T-helper 1 cell treated with Interleukin-12 subunit alpha and Interleukin-12 subunit beta and Interleukin-4 antibody, amounts not matched to agents 30 ng/mL and 1 ng/mL, for 36 hours (primary cell): ENCODE measurements at regions not wholly inside any gene's neighbourhood (a gene's known extent, or its start where the extent isn't known, plus 50 kb on each side); places are given as distances from the start of the nearest gene placed in this dataset.
"Not testable (repeated sequence)": the region's sequence is repeated elsewhere in the genome, so short reads cannot be mapped to it uniquely, and the experiment has no call there.

ENCODE experiments used
- intact Hi-C: fragments of 100-400 bp; cut with micrococcal nuclease; formaldehyde crosslinking; loops from one replicate; pipeline ENCODE4 v1.15.1; 2024

DNA sequence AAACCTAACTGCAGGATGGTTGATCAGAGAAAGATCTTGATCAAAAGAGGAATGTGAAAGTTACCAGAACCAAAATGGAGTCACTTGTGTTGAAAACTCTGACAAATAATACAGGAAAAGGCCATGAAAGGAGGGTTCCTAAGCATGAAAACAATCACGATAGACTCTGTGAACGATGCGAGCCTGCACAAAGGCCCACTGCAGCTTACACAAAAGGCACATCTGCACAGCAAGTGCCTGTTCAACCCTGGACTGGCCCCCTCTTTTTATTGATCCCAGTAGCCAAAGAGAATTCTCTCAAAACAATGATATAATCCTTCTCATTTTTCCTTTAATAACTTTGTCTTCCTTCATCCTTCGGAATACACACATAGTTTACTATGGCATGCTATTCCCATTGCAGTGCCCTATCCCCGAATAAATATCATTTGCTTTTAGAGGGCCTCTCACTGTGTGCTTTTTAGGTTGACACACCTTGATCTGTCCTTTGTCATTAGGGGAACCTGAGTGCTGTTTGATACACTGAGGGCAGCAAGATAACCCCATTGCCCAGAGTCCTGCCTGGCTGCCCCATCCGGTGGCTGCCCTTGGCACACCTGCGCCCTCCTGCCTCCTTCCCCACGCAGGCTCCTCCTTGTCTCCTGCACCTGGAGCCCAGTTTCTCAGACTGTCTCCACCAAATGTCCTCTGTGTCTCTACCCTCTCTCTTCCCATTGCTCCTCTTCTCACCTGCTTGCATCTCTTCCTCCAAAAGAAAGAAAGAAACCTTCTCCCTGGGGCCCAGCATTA is 98.3 kb upstream of the FRMD1 start:
- intact Hi-C loops, result no loop called here

DNA sequence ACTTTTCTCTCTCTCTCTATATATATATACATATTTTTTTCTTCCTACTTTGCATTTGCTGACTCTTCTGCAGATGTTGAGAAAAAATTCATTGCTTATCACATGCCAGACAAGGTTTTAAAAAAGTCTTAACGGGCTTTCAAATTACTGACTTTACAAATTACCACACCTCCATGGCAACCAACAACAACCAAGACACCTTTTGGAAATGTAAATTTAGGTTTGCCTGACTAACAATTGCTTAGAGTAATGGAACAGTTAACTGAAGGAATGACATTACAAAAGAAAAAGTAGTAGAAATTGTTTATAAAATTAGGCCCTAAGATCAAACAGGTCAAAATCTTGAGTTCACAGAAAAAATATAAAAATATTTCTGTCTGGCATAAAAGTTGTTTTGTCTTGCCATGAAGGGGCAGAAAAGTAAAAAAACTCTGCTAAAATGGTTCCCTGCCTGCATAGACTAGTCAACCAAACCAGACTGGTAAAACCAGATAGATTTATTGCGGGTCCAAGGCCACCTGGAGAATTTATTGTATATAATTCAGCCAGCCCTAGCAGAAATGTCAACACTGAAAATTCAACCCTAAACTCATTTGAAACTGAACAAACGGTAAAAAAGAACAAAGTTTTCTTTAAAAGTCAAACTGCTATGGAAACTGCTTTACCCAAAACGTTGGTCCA is 92.8 kb upstream of the FRMD1 start:
- intact Hi-C loops, result no loop called here

DNA sequence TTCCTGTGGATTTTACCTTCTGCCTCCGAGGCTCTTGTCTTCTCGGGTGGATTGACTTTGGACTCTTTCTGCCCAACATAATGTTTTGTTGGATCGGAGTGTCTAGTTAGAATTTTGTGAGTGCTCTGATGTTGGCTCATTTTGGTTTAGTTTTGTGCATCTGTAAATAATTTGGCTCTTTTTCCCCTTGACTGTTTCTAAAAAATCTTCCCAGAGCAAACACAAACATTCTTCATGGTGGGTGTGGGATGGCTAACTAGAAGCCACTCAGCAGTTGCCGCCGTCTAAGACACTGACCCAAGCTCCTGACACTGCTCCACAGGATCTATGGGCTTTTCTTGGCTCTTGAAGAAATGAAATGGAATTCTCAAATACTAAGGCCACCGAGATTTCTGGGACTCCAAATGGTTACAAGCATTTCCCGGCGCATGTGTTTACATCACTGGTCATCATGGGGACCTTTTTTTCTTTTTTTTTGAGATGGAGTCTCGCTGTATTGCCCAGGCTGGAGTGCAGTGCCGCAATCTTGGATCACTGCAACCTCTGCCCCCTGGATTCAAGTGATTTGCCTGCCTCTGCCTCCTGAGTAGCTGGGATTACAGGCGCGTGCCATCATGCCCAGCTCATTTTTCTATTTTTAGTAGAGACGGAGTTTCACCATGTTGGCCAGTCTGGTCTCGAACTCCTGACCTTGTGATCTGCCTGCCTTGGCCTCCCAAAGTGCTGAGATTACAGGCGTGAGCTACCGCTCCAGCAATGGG is 92.0 kb upstream of the FRMD1 start:
- intact Hi-C loops, result no loop called here

DNA sequence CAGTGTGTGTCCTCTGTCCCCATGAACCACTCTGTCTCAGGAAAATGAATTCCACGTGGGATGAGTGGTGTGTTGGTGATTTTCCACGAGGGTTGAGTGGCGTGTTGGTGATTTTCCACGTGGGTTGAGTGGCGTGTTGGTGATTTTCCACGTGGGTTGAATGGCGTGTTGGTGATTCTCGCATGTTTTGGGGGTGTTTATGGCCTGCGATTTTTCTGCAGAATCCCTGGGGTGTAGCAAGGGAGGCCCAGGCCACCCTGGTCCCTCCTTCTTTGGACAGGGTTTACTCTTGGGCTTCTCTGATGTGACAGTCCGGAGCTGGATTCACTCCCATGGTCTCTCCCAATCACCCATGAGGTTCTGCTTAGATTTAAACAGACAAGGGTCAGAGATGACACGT is 90.6 kb upstream of the FRMD1 start:
- intact Hi-C loops, result no loop called here

DNA sequence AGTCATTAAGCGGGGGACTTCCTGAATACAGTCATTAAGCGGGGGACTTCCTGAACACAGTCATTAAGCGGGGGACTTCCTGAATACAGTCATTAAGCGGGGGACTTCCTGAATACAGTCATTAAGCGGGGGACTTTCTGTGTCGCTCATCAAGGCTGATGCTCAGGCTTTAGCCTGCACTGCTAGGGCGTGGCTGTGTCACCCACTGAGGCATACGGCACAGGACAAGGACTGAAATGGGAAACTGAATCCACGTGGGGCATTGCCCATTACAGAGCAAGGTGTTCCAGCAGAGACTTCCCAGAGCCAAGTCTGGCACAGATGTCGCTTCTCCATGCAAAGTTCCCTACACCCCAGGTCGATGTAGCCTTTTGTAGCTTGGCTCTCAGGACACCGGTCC is 89.9 kb upstream of the FRMD1 start:
- intact Hi-C loops, result not testable (repeated sequence)

DNA sequence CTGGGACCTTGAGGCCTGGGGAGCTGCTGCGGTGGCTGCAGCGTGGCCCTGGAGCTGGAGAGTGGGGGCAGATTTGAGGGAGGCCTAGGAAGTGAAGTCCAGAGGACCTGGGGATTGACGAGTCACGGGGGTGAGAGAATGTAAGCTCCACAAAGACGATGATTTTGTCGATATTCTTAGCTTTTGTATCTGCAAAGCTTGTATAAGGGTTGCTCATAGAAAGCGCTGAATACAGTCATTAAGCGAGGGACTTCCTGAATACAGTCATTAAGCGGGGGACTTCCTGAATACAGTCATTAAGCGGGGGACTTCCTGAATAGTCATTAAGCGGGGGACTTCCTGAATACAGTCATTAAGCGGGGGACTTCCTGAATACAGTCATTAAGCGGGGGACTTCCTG is 89.3 kb upstream of the FRMD1 start:
- intact Hi-C loops, result not testable (repeated sequence)

DNA sequence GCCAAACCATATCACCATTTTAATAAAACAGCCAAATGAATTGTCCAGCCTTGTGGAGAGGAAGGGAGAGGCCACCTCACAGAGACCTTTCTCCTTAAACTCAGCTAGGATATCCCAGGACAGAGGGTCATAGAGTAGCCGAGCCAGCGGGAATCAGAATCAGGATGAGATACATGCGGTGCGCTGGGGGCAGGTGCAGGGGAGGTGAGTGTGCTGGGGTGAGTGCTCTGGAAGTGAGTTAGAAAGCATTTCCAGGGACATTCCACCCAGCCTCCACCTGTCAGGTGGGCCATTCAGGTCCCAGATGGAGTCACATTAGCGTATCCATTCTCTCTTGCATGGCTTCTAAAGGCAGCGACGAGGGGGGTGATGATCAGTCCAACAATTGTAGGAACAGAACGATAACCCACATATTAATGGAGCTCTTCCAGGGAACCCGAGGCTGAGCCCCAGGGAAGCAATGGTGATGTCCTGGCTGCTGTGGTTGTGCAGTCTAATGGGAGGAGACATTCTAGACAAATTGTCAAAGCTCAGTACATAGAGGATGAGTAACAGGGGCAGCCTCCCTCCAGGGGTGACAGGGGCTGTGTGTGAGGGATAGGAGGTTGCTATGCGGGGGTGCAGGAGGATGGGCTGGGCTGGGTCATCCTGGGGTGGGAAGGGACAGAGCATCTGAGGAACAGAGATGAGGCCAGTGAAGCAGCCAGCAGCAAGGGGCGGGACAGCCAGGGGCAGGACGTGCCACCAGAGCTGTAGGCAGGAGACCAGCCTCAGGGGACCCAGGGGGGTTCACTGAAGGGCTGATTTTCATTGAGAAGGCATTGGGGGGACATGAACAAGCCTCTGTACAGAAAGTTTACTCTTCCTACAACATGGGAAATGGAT is 88.7 kb upstream of the FRMD1 start:
- intact Hi-C loops, result no loop called here

DNA sequence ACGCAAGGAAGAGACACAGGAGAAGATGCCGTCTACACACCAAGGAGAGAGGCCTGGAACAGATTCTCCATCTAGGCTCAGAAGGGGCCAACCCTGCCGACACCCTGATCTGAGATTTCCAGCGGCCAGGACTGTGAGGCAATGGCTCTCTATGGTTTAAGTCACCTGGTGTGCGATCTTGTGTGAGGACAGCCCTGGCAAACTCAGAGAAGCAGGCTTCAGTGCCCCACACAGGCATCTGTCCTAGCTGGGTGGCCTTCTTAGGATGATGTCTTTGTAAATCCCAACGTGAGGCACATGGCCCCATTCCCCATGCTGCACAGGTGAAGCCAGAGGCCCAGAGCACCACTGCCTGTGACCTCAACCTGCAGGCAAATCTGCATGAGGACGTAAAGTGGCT is 87.6 kb upstream of the FRMD1 start:
- intact Hi-C loops, result no loop called here

DNA sequence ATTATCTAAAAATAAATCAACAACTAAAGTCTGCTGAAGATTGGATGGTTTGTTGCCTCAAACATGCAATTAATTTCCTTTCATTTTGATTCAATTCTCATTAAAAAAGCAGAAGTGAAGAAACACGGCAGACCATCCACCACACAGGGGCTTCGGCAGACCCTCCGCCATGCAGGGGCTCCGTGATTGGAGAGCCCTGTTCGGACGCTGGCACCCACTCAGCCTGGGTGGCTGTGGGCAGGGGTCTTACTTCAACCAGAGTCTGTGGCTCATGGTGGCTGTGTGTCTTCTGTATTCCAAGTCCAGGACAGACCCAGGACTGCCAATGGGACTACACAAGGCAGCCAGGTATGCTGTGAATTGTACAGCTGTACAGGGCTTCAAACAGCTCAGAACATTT is 86.9 kb upstream of the FRMD1 start:
- intact Hi-C loops, result no loop called here

DNA sequence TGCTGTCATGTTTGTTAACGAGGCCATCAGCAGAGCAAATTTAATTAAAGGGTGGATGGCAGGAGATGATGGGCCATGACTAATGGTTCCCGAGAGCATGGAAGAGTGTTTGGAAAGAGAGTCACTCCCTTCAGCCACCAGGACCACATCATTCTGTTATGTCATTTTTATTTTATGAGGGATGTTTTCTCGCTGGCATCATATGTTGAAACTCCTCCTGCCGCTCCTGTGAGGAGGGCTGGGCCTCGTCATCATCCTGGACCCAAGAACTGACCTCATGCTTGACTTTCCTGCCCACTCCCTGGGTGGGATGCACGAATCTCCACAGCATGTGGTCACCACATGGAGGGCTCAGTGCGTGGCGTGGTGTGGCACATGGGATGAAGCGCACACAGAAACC is 86.4 kb upstream of the FRMD1 start:
- intact Hi-C loops, result no loop called here

DNA sequence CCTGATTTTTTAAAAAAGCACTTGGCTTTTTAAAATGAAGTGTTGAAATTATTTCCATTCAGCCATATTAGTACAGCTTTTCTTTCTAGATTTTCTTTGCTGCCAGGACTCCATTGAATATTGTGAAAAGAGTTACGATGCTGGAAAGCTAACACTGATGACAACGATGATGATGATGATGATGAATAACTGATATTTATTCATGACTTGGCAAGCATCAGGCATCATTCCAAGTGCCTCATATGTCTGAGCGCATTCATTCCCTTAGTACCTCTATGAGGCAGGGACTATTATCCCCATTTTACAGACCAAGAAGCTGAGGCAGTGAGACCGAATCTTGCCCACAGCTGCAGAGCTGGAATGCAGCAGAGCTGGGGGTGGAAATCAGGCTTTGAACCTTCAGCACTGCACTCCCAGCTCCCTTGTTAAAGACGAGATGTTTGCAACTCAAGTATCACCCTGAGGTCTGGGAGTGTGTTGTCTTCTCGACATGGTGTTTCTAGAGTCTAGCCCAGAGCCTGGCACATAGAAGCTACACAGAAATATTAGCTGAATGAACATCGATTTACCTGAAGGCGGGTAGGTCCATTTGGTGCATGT is 85.5 kb upstream of the FRMD1 start:
- intact Hi-C loops, result no loop called here

DNA sequence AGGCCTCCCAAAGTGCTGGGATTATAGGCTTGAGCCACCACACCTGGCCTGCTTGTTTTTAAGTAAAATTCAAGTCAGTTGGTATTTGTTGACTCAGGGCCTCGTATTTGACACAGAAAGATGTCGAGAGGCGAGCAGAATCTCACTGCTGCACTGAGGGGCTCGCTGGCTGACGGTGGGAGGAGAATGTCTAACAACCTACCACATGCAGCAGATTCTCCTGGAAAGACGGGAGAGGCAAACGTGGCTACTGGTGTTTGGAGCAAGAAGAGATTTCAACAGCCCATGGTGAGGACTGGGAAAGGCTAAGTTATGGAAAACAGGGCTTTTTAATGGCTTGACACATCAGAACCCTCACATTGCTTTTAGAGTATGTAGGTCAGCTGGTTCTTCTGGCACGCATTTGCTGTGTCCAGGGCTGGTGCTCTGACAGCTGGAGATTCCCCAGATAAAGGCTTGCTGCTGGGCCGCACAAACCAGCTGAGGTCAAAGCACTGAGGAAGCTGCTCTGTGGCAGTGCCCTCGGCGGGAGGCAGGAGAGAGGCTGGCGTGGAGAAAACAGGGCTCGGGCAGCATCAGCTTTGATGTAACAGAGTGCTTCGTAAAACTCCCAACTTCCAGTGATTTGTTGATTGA is 84.2 kb upstream of the FRMD1 start:
- intact Hi-C loops, result no loop called here

DNA sequence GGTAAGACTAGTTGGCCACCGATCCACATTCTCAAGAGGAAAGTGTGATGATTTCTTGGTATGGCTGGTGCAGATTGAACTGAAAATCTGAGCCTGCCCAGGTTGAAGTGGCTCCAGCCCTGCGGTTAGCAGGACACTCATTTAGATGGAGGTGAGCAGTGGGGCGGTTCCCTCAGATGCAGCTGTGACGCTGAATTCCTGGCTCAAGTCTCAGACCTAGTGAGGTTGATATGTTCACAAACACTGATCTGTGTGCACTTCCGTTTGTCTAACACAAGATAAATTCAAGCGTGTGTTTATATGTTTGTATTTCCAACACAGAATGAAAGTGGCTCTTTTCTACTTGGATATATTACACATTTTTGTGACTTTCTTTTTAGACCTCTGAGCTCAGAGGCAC is 83.4 kb upstream of the FRMD1 start:
- intact Hi-C loops, result no loop called here

DNA sequence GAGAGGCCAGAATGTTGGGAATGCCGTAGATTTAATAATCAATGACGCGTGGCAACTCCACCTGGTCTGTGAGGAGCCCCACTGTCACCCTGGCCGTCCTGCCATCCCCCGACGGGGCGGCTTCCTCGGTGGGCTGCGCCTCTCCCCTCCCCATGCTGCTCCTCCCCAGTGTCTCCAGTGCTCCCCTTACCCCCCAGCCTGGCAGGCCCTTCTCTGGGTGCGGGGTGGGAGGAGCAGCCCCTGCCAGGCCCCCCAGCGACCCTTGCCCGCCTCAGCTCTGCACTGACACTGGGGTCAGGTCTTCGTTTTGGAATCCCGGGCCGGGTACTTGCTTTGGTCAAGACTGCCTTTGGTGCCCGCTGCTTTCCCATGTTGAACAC is 82.3 kb upstream of the FRMD1 start:
- intact Hi-C loops, result no loop called here

DNA sequence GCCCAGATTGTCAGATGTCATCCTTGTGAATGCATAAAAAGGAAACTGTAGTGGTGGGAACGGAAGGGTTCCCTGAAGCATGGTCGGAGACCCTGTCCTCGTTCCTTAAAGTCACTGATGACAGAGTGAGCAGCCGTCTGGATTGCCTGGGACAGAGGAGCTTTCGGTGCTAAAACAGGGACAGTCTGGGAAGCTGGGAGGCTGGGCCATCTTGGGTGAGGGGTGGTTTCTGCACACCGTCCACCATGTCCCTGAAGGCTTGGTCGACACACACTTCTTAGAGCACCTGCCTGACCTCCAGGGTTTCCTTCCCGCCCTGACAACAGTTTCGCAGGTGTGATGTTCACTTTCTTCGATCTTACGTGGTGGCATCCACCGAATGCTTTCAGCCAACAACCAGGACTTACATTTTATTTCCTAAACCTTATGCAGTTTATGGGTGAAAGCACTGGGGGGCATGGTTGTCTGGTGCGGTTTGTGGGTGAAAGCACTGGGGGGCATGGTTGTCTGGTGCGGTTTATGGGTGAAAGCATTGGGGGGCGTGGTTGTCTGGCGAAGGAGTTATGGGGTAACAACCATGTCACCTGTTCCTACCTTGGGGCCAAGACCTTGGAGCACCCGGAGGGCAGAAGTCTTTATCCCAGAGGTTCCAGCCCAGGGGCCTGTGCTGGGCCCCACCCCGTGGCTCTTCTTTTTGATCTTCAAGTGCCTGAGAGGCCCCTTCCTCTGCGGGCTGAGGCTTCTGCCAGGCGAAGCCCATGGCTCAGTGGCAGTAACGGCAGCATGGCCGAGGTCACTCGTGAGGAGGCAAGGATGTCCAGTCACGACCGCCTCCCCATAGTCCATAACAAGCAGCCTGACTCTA is 81.7 kb upstream of the FRMD1 start:
- intact Hi-C loops, result no loop called here

DNA sequence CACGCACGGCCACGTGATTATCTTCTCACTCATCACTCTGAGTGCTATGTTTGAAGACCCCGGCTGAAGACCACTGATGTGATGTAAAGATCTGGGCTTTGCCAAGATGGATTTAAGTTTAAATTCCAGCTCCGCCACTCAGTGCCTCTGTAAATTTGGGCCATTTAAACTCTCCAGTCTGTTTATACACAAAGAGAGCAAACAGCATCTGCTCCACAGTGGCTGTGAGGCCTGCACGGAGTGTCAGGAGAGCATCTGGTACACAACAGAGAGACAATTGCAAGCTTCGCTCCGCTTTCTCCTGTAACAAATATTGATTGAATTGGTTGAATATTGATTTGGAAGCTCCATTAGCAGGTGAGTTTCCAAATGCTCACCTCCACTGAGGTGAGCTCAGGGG is 80.5 kb upstream of the FRMD1 start:
- intact Hi-C loops, result no loop called here

DNA sequence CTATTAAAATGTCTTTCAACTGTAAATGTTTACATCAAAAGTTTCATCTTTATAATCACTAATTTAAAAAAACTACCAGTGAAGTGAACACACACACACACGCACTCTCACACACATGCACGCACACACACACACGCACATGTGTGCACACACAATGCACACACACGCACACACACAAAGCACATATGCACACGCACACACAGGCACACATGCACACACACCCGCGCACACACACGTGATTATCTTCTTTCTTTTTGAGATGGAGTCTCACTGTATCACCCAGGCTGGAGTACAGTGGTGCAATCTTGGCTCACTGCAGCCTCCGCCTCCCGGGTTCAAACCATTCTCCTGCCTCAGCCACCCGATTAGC is 80.0 kb upstream of the FRMD1 start:
- intact Hi-C loops, result no loop called here

DNA sequence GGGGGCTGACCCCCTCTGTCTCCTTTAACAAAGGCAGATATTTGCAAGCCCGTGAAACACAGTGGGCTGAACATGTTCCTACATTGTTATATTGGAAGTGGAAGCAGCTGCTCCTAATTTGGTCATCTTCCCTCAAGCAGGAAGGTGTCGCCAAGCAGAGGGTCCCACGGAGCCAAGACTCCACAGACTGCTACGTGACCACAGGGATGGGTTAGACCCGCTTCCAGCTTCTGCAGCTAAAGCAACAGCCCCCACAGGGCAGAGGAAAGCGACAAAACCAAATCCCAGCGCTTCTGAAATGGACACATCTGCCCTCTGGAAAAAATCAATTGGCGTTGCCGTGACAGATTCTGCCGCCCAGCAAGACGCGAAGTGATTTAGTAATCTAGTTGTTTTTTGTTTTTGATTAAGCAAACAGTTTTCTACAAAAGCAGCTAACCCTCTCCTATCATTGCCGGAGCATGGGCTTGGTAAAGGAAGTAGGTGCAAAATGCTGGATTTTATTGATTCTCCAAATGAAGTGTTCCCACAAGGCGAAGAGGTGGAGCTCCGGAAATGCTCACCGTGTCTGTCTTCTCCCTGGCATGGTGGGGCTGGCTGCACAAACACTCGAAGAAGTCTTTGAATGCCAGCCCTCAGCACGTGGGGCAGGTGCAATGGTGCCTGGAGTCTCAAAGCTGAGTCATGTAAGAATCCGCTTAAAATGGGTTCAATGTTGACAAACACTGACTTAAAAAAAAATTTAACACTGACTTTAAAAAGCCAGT is 79.4 kb upstream of the FRMD1 start:
- intact Hi-C loops, result no loop called here
